ENCODE measurements at regions not wholly inside any gene's neighbourhood (a gene's known extent, or its start where the extent isn't known, plus 50 kb on each side); places are given as distances from the start of the nearest gene placed in this dataset.

- no peak for TF ChIP-seq ZBTB33 (IDR thresholded peaks at IDR 0.05; ENCODE audit: extremely low read depth, insufficient replicate concordance, low read length)
- TF ChIP-seq POLR2AphosphoS5 (IDR thresholded peaks at IDR 0.05; ENCODE audit: low read depth, low read length) = no peak
- TF ChIP-seq CTCF (IDR thresholded peaks at IDR 0.05 in 2 of 3, conservative IDR thresholded peaks at IDR 0.05 in 1 of 3; ENCODE audit: borderline replicate concordance in 1 of 3, insufficient read depth in 1 of 3, low read depth in 2 of 3, low read length in 2 of 3) = no peak
- no peak for TF ChIP-seq RAD21 (IDR thresholded peaks at IDR 0.05; ENCODE audit: low read depth)
- TF ChIP-seq EZH2 (IDR thresholded peaks at IDR 0.05) = no peak
These were observed 284.7 kb upstream of the TMEM161B start for GRCh38 chr5:88553136-88553875.
